Activated T-helper 1 cell treated with anti-CD3 and anti-CD28 coated beads, Interleukin-2, amount 50 U/mL, for 16 hours (primary cell): ENCODE measurements at regions not wholly inside any gene's neighbourhood (a gene's known extent, or its start where the extent isn't known, plus 50 kb on each side); places are given as distances from the start of the nearest gene placed in this dataset.

Experiments used
- DNase-seq, 2 donors: peaks; one replicate each; pipeline ENCODE4 v3.0.0-alpha.2; 2020; ENCODE audit warnings: low read depth in 1 of 2, low spot score in 1 of 2

DNA sequence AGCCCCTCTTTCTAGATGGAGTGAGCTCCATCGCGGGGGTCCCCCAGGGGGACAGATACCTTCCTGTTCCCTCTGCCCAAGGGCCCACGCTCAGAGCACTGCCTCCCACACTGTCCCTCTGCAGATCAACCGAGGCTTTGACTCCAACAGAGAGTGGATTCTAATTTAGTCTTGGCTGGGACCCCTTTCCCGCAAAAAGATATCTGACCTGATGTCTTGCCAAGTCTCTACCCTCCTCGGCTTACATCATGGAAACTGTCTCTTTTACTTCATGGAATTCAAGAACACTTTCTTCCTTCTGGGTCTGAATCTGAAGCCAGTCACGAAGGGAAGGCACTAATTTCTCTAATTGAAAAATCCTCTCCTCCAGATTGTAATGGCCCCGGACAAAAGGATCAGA is 278.0 kb downstream of the BMP7 start:
- no peak for DNase-seq

DNA sequence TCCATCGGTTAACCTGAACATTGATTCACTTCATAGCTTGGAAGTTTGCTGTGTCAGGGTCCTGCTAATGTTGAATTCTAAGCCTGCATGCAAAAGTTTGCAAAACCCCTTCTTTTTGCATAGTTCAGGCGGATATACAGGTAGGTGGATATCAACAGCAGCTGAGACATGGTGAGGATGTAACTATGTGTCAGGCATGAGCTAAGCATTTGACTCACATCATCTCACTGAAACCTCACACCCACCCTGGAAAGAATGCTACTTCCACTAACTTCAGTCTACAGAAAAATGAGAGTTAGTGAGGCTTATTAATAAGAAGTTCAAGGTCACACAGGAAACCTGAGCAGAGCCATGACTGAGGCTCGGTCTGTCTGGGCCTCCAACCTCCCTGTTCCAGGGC is 276.9 kb downstream of the BMP7 start:
- DNase-seq = no peak

DNA sequence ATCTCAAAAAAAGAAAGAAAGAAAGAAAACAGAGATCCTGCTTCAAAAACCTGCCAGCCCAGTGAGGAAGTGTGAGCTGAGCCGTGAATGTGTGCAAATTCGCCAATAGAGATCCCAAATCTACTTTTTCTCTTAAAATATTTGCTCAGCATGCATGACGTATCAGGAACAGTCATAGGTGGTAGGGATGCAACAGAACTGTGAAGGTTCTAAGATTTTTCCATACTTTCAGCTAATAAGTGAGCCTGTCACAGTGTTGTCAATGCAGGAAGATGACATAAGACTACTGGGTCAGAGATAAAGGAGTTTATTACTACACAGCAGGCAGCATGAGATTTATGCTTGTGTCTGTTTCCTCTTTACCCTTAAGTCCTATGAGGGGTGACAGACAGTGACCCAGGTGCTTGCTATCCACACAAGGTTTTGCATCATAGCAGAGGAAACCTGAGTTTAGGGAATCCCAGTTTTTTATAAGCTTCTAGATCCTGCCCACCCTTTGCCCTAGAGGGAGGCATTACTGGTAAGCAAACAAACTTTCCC is 273.4 kb downstream of the BMP7 start:
- no peak for DNase-seq

DNA sequence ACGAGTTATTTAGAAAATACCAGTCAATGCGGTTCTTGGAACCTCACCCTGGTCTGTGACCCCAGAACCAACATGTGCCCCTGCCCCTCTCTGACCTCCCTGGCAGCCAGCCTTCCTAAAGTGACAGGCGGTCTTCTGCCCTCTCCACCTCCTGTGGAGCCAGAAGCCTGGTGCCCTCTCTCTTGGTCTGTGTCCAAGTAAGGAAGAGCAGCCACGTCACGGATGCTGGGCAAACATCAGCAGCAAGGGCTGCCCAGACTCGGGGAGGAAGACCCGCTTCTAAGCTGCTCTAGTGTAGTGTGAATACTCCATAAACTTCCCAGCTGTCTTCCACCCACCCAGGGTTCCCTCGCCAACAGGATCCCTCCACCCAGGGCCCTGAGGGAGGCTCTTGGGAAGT is 272.4 kb downstream of the BMP7 start:
- no peak for DNase-seq

DNA sequence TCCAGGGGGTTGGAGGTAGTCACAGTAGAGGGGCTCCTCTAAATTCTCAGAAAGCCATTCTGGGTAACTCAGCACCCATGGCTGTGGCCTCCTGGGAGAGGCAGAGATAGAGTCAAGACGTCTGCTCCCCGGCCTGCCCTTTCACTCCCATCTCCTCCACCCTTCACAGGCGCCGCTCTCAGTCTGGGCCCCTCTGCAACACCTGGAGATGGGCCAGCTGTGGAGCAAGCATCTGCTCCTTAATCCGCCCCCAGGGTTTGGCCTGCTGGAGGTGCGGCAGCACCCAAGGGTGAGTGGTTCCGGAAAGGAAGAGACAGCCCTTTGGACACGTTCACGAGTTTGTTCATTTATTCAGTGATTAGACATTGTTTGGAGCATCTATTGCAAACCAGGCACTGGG is 271.3 kb downstream of the BMP7 start:
- no peak for DNase-seq

DNA sequence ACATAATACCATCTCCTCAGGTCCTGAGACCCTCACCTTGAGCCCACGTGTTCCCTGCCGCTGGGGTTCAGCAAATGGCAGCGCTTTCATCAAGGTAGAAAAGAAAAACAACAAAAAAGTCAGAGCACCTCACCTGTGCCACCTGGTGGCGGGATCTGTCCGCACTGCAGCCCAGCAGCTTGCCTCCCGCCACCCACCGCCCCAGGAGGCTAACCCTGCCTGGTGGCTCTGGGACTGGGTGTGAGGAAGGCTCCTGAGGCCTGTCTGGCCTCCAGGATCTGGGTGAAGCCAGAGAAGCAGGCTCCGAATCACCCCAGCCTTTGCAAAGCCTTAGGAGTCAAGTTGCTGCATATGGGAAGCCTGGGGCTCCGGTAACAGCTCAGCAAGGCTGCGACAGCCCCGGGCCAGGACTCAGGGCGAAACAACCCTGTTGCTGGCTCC is 270.8 kb downstream of the BMP7 start:
- DNase-seq = no peak

DNA sequence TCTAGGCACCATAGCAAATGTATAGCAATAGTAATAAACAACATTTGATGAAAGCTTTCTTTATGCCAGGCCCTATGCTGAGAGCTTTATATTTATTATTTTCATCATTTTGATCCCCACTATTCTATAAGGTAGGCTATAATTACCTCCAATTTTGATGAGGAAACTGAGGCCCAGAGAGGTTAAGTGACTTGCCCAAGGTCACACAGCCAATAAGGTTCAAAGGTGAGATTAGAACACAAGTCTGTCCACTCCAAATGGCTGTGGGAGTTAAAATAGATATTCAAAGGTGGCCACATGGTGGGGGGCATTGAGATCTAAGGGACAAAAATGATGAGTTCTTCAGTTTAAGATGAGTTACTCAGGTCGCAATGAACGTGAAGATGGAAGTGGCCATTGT is 269.9 kb downstream of the BMP7 start:
- DNase-seq = no peak

DNA sequence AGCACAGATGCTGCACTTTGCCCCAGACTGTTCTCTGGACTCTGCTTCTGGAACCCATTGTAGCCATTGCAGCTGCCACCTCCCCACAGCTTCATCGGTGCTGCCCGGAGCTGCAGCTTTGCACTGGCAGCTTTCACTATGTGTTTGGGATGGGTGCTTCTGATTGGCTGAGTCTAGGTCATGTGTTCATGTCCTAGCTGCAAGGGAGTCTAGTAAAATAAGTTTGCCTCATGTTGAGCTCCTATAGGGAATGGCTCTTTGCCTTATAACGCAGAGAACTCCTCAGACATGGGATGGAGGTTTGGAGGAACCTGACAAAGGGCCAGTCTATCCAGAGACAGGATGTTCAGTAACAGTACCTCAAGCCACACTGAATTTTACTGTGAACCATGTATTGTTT is 268.0 kb downstream of the BMP7 start:
- DNase-seq = no peak

DNA sequence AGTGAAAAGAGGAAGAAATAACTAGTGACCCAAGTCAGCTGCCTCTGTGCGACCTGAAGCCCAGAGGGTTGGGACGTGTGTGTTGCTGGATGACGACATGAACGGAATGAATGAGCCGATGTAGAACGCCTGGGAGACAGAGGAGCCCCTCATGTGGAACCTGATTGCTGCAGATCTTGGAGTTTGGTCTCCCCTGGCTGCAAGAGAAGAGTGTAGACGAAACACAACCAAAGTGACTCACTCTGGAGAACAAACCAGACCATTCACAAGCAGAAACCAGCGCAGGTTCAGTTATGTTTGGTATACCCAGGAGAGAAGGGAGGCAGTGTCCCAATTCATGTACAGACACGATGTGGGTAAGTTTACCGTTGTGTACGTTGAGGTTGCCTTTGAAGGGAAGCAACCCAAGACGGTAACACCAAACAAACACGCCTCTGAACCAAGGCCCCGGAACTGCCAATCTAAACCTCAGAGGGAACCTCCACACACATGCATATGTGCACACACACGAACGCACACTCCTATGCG is 265.9 kb downstream of the BMP7 start:
- DNase-seq = no peak

DNA sequence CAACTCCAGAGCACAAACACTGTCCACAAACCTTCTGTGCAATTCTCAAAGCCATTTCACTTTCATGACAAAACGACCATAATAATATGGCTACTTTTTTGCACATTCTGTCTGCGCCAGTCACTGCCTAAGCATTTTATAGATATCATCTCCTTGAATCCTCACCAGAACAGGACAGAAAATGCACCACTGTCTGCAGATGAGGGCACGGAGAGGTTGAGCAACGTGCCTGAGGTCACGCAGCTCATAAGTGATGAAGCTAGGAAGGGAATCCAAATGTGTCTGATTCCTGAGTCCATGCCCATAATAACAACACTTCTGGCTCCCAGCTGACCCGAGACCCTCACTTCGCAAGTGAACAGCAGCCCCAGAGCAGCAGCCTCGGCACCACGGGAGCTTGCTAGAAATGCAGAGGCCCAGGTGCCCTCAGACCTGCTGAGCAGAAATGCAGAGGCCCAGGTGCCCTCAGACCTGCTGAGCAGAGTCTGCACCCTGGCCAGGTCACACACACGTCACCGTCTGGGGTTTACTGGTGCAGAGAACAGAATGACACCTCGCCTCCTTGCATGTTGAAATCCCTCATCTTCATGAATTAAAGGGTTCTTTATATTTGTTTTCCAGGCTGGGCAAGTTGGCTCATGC is 265.2 kb downstream of the BMP7 start:
- DNase-seq = no peak

DNA sequence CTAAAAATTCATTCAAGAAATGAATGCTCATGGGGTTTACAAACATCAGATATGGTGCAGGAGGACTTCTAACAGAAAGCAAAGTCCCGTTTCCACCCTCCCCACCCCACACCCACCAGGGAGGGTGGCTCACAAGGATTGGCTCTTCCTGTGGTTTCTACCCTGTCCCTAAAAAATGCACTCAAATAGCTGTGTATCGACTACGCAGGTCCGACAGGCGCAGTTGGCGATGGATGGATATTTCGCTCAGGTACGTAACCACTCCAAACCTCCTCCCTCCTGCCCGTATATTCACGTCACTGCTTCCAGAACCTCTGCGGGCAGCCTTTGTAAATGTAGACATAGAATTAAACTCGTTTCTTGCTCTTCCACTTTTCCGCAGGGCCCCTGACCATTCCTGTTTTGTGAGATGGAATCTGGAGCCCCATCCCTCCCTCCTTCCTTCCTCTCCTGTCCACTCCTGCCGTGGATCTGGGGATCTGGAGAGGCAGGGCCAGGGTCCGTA is 264.3 kb downstream of the BMP7 start:
- DNase-seq = no peak

DNA sequence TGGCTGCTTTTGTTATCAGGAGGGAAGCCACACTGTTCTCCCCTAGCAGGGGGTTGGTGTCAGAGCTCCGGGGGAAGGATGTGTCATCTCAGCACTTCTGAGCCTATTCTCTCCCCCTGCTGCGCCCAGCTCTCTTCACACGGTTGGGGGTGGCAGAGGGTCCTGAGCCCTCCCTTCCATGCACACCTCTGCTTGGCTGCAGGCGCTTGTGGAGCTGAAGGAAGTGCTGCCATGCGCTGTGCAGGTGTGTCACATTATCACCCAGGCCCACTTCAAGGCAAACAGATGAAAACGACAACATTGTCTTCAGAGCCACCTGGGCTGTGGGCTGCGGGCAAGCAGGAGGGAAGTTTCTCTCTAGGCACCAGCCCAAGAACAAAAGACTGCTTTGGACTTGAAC is 263.4 kb downstream of the BMP7 start:
- DNase-seq = no peak

DNA sequence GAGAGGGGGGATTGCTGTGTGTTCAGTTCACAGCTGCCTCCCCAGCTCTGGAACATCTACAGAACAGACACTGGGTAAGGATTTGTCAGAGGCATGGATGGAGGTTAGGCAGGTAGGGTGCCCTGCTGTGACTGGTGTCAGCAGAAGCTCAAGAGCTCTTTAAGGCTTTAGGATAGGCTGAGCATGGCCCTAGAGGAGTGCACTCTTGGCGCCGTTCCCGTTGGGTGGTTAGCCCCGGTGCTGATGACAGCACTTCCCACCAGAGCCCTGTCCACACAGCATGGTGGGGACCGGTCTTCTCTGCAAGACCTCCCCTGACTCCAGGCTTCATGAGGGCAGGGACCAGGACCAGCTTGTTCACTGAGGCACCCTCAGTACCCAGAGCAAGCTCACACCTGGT is 262.0 kb downstream of the BMP7 start:
- DNase-seq = no peak

DNA sequence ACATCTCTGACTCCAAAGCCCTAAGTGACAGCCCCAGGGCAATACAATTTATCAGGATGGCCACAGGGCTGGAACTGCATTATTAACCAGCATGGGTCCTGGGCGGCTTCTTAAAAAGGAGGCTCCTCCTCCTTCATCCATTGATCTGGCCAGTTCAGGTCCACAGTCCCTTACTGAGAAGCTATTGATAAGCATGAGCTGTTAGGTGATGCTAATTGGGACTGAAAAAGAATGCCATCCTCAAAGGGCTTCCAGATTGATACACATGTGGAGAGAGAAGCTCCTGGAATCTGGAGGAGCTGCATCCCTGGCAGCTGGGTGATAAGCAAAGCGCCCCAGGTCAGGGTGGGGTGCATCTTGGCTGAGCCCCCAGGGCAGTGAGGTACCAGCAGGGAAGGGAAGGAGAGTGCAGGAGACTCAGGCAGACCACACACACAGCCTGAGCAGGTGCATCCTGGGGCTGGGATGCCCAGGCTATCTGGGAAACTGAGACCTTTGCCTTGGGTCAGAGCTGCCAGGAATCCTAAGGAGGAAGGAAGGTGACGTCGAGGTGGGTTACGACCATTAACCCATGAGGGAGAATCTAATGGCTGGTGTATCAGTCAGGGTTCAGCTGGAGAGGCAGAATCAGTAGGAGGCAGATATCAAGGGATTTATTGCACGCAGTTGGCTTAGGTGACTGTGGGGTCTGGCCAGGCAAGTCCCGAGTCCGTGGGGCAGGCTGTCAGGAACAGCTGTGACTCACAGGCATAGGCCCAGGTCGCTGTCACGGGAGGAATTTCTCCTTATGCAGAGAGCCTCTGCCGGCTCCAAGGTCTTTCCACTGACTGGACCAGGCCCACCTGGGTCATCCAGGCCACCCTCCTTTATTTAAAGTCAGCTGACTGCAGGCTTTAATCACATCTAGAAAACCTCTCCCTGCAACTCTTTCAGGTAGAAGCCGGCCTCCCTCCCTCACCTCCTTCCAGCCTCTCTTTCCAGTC is 261.2 kb downstream of the BMP7 start:
- no peak for DNase-seq

DNA sequence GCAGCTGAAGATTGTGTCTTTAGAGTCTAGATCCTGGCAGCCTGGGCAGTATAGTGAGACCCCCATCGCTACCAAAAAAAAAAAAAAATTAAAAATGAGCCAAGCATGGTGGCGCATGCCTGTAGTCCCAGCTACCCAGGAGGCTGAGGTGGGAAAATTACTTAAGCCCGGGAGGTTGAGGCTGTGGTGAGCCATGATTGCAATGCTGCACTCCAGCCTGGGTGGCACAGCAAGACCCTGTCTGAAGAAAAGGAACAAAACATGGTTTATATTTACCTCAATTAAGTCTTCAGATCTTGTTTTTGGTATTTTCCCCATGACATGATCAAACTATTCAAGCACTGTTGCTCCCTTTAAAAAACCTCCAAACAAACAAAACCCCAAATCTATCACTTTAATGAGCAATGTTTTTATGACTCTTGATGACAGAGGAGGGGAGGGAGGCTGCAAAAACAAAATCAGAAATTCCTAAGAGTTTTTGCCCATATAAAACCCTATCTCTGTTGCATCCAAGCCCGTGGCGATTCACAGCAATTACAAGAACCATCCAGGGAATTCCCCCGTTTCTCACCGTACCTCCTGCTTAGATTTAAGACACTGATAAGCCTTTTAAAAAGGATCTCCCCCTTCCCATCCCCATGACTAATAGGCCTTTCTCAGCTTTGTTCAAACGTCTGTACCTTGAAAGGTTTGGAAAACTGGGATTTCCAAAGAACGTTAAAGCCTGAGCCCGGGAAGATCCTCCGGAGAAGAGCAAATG is 259.9 kb downstream of the BMP7 start:
- DNase-seq = no peak

DNA sequence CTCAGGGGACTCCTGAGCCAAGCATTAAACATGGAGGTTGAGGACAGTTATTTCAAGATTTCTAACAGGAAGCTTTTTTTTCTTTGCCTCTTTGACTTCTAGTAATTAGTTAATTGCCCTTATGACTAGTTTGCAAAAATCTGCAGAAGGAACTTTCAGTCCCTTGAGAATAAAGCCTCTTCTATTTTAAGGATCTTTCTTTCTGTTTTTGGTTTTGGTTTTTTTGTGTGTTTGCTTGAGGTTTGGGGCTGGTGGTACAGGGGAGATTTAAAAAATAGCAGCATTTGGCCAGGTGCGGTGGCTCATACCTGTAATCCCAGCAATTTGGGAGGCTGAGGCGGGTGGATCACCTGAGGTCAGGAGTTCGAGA is 259.3 kb downstream of the BMP7 start:
- no peak for DNase-seq

DNA sequence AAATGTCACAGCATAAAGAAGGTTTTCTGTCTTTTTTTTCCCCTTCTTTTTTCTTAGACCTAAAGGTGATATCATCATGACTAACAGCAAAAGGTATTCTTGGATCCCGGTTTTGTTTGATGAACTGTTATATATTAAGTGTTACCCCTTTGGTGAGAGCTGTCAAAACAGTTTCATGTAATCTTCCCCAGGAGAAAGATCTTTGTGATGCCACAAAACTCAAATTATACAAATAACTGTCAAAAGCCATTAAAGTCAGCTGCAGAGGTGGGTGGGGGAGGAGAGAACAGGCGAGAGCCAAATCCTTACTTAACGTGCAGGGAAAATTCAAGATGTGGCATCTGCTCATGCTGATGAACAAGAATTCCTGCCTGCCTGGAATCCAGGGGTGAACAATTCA is 258.2 kb downstream of the BMP7 start:
- no peak for DNase-seq

DNA sequence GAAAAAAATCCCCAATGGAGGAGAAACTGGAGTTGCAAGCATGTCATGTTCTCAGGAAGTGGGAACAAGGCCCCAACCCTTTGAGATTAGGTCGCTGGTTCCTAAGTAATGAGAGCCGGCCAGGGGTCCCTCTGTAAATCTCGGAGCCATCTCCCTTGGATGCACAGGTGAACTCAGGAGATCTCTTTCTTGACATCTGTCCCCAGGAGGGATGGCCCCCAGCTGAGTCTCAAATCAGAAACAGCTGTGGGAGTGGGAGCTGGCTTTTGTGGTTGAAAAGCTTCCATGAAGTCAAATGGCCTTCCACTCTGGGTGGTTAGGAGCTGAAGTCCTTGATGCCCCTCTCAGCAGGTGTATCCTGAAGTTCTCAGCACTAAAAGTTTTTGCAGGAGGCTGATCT is 257.1 kb downstream of the BMP7 start:
- DNase-seq = no peak

DNA sequence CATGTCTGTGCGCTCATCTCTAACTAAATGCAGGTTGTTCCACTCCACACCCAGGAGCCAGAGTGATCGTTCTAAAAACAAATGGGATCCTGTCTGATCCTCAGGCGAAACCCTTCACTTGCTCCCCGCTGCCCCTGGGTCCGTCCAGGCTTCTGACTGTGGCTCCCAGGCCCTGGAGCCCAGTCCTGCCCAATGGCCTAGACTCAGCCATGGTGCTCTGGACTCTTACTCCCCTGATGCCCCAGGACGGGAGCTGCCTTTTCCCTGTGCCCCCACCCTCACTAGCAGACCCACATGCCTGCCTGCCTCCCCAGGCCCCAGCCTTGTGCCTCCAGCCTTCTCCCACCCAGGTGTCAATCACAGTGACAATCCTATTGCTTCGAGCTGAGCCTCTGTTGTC is 256.7 kb downstream of the BMP7 start:
- no peak for DNase-seq

DNA sequence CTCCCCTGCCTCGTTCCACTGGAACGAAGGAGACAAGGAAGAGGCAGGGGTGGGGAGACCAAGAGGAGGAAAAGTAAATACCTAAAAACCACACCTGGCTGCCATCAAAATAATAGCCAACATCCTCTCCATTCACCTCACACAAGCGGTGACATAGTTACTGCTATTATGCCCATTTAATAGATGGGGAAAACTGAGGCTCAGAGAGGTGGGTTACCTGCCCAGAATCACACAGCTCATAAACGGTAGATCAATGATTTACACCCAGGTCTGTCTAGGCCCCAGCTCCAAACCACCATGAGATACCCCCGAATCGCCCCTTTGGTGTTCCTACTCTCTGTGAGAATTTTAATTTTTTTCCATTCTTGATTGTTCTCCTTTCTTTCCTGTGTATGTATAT is 253.8 kb downstream of the BMP7 start:
- no peak for DNase-seq

DNA sequence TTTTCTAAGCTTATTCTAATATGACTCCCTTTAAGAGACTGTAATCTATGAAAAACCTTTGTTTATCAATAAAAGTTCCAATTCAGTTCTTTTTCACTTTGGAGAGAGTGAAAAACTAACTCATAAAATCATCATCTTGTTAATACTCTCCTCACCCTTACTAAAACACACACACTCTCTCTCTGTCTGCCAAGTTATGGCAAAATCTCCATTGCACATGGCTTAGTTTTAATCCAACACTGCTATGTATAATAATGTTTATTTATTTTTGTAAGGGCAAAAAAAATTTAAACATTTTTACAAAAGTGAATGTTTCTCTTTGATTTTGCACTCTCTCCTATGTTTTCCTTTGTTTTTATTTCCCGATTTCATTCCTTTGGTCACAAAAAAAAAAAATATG is 253.2 kb downstream of the BMP7 start:
- DNase-seq = no peak
